SH-SY5Y (cell line): ENCODE measurements at regions not wholly inside any gene's neighbourhood (a gene's known extent, or its start where the extent isn't known, plus 50 kb on each side); places are given as distances from the start of the nearest gene placed in this dataset.

Experiments
- GATA2 ChIP-seq: IDR thresholded peaks from 2 replicates; pipeline ENCODE4 v1.6.1; 2011; ENCODE audit warnings: mild to moderate bottlenecking, low read depth, low read length
- GATA3 ChIP-seq: IDR thresholded peaks from 2 replicates; pipeline ENCODE4 v1.6.1; 2011; ENCODE audit warnings: low read depth, mild to moderate bottlenecking, low read length, moderate library complexity

DNA sequence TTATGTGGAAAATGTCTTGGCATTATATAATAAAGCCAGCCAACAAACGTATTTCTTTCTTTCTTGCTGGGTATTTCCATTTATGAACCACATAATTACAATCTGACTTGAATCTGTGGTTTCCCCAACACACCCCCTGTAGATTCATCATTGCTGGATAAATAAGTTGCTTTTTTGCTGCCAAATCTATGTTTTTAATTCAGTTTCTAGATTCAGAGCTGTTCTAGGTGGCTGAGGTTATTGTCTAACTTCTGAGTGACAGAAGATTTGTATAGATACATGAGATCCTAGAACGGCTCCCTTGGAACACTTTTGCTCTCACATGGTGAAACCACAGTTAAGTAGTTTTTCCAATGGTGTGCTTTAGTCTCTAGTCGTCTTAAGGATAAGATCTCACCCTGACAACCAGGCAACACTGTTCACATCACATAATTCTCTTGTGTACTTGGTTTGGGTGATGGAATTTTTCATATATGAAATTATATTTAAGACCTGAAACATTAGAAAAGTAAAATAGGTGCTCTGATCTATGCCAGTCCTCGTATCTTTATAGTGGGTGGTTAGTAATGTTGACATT is 239.1 kb downstream of the KLF12 start:
- no peak for TF ChIP-seq GATA2
- no peak for TF ChIP-seq GATA3
